ENCODE measurements at regions not wholly inside any gene's neighbourhood (a gene's known extent, or its start where the extent isn't known, plus 50 kb on each side); places are given as distances from the start of the nearest gene placed in this dataset.

DNA sequence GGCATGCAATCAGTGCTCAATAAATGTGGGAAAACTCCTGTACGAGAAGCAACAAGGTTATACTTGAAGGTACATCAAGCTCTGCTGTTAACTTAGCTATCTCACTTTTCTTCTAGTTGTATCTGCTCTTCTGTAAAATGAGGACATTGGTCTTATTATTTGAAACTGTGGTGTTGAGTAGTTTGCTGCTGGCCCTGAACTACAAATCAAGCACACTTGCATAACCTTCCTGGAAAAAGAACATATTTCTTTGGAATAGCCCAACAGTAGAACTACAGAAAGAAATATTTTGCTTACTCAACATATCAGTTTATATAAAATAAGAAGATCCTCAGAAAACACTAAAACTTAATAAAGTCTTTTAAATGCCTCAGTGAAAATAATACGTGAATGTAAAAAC is 203.0 kb downstream of the KCTD12 start:
- Histone ChIP-seq H2AFZ (ENCODE audit: low read length) (no peak overlapping the region), H4K20me1 (replicated peaks in 1 of 2; ENCODE audit: control insufficient read depth in 1 of 2, insufficient read depth in 2 of 2, low read length in 2 of 2) (no peaks in the 10 kb centered on the region), H3K9me3 (ENCODE audit: insufficient read depth in 2 of 2, low read depth in 1 of 2, low read length in 1 of 2) (no peaks in the 10 kb centered on the region), H2BK12ac (ENCODE audit: low read depth, low read length) (no peak overlapping the region), H3K18ac (ENCODE audit: extremely low read depth, low read length) (no peak overlapping the region), H3K79me1 (ENCODE audit: low read depth, low read length) (no peaks in the 10 kb centered on the region), H4K91ac (replicated peaks; ENCODE audit: insufficient read length, low read length) (no peak overlapping the region), H2BK20ac (ENCODE audit: low read length) (no peak overlapping the region), H3K23ac (ENCODE audit: insufficient read length) (no peak overlapping the region), H3K4me1 (replicated peaks in 1 of 4; ENCODE audit: control insufficient read depth in 3 of 4, insufficient read depth in 4 of 4, low read length in 3 of 4) (peaks cover 0 to 4% (median 1%) of the 10 kb centered on the region in 4 experiments; a peak in 2 of 7 replicates), H3K23me2 (ENCODE audit: low read depth, low read length) (no peaks in the 10 kb centered on the region), H3K27ac (ENCODE audit: low read depth, low read length) (no peak overlapping the region), H3K4me2 (ENCODE audit: insufficient read depth in 1 of 2, low read depth in 2 of 2, low read length in 2 of 2) (no peak overlapping the region), H2AK5ac (ENCODE audit: low read depth, low read length) (no peak overlapping the region), H3K36me3 (ENCODE audit: control insufficient read depth in 2 of 4, insufficient read depth in 4 of 4, low read length in 3 of 4) (no peaks in the 10 kb centered on the region), H2BK120ac (replicated peaks; ENCODE audit: low read depth, low read length) (no peak overlapping the region), H2BK15ac (ENCODE audit: low read length) (no peak overlapping the region), H3K79me2 (ENCODE audit: control insufficient read depth in 1 of 2, insufficient read depth in 2 of 2, low read length in 2 of 2) (no peaks in the 10 kb centered on the region), H3K9ac (replicated peaks in 1 of 4; ENCODE audit: extremely low read depth in 1 of 4, low read depth in 3 of 4, low read length in 3 of 4) (no peak overlapping the region), H2BK5ac (ENCODE audit: low read depth, low read length) (no peak overlapping the region), H3K14ac (ENCODE audit: insufficient read length) (no peak overlapping the region), H3K4me3 (ENCODE audit: extremely low read depth in 1 of 4, insufficient read depth in 2 of 4, low read depth in 3 of 4, low read length in 4 of 4) (no peak overlapping the region), H3K56ac (replicated peaks; ENCODE audit: insufficient read length, low read depth, low read length) (no peak overlapping the region), H4K5ac (ENCODE audit: insufficient read length, low read depth, low read length) (no peak overlapping the region), H3K4ac (replicated peaks; ENCODE audit: insufficient read length, low read depth, low read length) (no peak overlapping the region), H3K27me3 (replicated peaks in 1 of 4; ENCODE audit: control insufficient read depth in 3 of 4, extremely low read depth in 1 of 4, insufficient read depth in 3 of 4, low read length in 3 of 4) (no peaks in the 10 kb centered on the region), H4K8ac (ENCODE audit: extremely low read depth, insufficient read depth, low read length) (no peak overlapping the region)
- 100% methylated on average over 2 of the region's 2 CpGs; no CpG with 5 or more reads in 1 of the 2 experiments for WGBS, 2 experiments (ENCODE audit: extremely low coverage in 1 of 2, insufficient coverage in 1 of 2, insufficient read length in 1 of 2, insufficient replicate concordance in 2 of 2, low coverage in 1 of 2, low lambda C conversion rate in 2 of 2, missing lambda C conversion rate in 1 of 2)
- CTCF ChIA-PET (ENCODE audit: partially characterized antibody), result no interaction called here
- POLR2A ChIA-PET (ENCODE audit: partially characterized antibody), result no interaction called here
- DNase-seq (ENCODE audit: low read depth in 1 of 2, low spot score in 2 of 2), result no peak
- no peak for FAIRE-seq
- TF ChIP-seq PHF8 (conservative IDR thresholded peaks at IDR 0.05; ENCODE audit: low read depth, low read length), result no peak
- TF ChIP-seq, protein P1, sequence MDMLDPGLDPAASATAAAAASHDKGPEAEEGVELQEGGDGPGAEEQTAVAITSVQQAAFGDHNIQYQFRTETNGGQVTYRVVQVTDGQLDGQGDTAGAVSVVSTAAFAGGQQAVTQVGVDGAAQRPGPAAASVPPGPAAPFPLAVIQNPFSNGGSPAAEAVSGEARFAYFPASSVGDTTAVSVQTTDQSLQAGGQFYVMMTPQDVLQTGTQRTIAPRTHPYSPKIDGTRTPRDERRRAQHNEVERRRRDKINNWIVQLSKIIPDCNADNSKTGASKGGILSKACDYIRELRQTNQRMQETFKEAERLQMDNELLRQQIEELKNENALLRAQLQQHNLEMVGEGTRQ (IDR thresholded peaks at IDR 0.05; ENCODE audit: low read length), result no peak
- no peak for TF ChIP-seq CEBPB (IDR thresholded peaks at IDR 0.05; ENCODE audit: low read depth, low read length)
- TF ChIP-seq SIX5 (IDR thresholded peaks at IDR 0.05; ENCODE audit: low read depth, low read length), result no peak
- no peak for TF ChIP-seq SP1 (IDR thresholded peaks at IDR 0.05; ENCODE audit: low read depth, low read length)
- no peak for TF ChIP-seq GTF2F1 (IDR thresholded peaks at IDR 0.05; ENCODE audit: borderline replicate concordance, low read depth, low read length)

Measured in H1 (cell line).